ENCODE measurements at regions not wholly inside any gene's neighbourhood (a gene's known extent, or its start where the extent isn't known, plus 50 kb on each side); places are given as distances from the start of the nearest gene placed in this dataset.

- TF ChIP-seq TCF7L2 (IDR thresholded peaks at IDR 0.05; ENCODE audit: low read depth, low read length) (no peak), BHLHE40 (IDR thresholded peaks at IDR 0.05; ENCODE audit: low read length) (peak; percentile 27; the same call in 1 of the 2 replicates), DPF2 (IDR thresholded peaks at IDR 0.05) (no peak), SOX6 (IDR thresholded peaks at IDR 0.05) (peak; percentile 63; the same call in 1 of the 2 replicates), E2F8 (IDR thresholded peaks at IDR 0.05; ENCODE audit: low read depth, partially characterized antibody) (no peak), XRCC3 (IDR thresholded peaks at IDR 0.05) (no peak), TARDBP (IDR thresholded peaks at IDR 0.05) (no peak), NR2C2 (CRISPR knock-in tag; IDR thresholded peaks at IDR 0.05) (no peak), NR2C2 (tag; IDR thresholded peaks at IDR 0.05) (peak; percentile 59; the same call in 1 of the 2 replicates), SMAD2 (IDR thresholded peaks at IDR 0.05; ENCODE audit: low read depth, low read length) (no peak), HBP1 (CRISPR knock-in tag; IDR thresholded peaks at IDR 0.05) (no peak), SMAD1 (IDR thresholded peaks at IDR 0.05; ENCODE audit: low read depth, low read length, partially characterized antibody) (no peak), ZNF140 (CRISPR knock-in tag; IDR thresholded peaks at IDR 0.05) (no peak), MEF2D (tag; conservative IDR thresholded peaks at IDR 0.05; ENCODE audit: low read depth) (no peak), ZNF431 (CRISPR knock-in tag; IDR thresholded peaks at IDR 0.05) (no peak), KAT2B (IDR thresholded peaks at IDR 0.05; ENCODE audit: low read depth, low read length) (no peak), XRCC4 (IDR thresholded peaks at IDR 0.05; ENCODE audit: extremely low read depth, insufficient read depth, insufficient read length) (no peak), ZBTB11 (CRISPR knock-in tag; IDR thresholded peaks at IDR 0.05) (no peak), FOS (IDR thresholded peaks at IDR 0.05; ENCODE audit: extremely low read depth, insufficient read length) (no peak), SRSF7 (optimal IDR thresholded peaks at IDR 0.05; ENCODE audit: low read depth, low read length) (no peak), DIDO1 (tag; IDR thresholded peaks at IDR 0.05; ENCODE audit: low read depth) (no peak), ZNF311 (CRISPR knock-in tag; IDR thresholded peaks at IDR 0.05) (no peak), ZNF445 (CRISPR knock-in tag; IDR thresholded peaks at IDR 0.05; ENCODE audit: low read depth) (no peak)
Measured at GRCh38 chr2:48189552-48190228, 124.8 kb upstream of the FOXN2 start (continued).

All from K562 (cell line).